Panc1 (cell line): ENCODE measurements at regions not wholly inside any gene's neighbourhood (a gene's known extent, or its start where the extent isn't known, plus 50 kb on each side); places are given as distances from the start of the nearest gene placed in this dataset.

Source experiments
- ATAC-seq: fragments of 200-7000 bp; cut with Tn5 transposase; 2 replicates; pipeline ENCODE4 v1.9.1; 2020; ENCODE audit warnings: mild to moderate bottlenecking, moderate library complexity
- BruUV-seq: library from RNA; stranded (reverse); fragments of 400-500 nt; replicated peaks from 2 replicates; lab custom pipeline; 2021; lab: Mats Ljungman, UMichigan
- CTCF ChIA-PET: fragments of 300-600 bp; sonication (Branson Sonifier 250); formaldehyde crosslinking; loops from one replicate; lab custom pipeline; 2022; ENCODE audit warnings: antibody characterized with exemption; lab: Charles Lee
- POLR2A ChIA-PET: fragments of 300-600 bp; sonication (Branson Sonifier 250); formaldehyde crosslinking; loops from one replicate; lab custom pipeline; 2022; ENCODE audit warnings: antibody characterized with exemption; lab: Charles Lee
- DNase-seq: peaks from one replicate; pipeline ENCODE4 v3.0.0-alpha.2; 2010; ENCODE audit warnings: low read depth, low spot score
- H3K27ac ChIP-seq: 2 replicates; pipeline ENCODE4 v1.5.1; 2011; ENCODE audit warnings: mild to moderate bottlenecking, low read length, inconsistent platforms
- H3K27me3 ChIP-seq: fragments of 200-500 bp; sonication (Bioruptor generic); 2 replicates; pipeline ENCODE4 v1.6.0; 2014; ENCODE audit warnings: low read length, inconsistent platforms; ENCODE audit not compliant: control insufficient read depth, insufficient read depth
- H3K36me3 ChIP-seq: fragments of 200-500 bp; sonication (Bioruptor generic); 2 replicates; pipeline ENCODE4 v1.5.1; 2014; ENCODE audit warnings: inconsistent platforms, mild to moderate bottlenecking, low read length, moderate library complexity; ENCODE audit not compliant: control insufficient read depth, insufficient read depth
- H3K4me1 ChIP-seq: 2 replicates; pipeline ENCODE4 v1.5.1; 2011; ENCODE audit warnings: inconsistent platforms, mild to moderate bottlenecking, low read length, moderate library complexity; ENCODE audit not compliant: control insufficient read depth, insufficient read depth
- H3K4me3 ChIP-seq, 2 experiments: 2 replicates each; pipeline ENCODE4 v1.5.1; 2011 to 2012; ENCODE audit warnings: low read depth in 2 of 2, low read length in 2 of 2, mild to moderate bottlenecking in 2 of 2, inconsistent platforms in 1 of 2, moderate library complexity in 1 of 2
- H3K9me3 ChIP-seq: fragments of 200-500 bp; sonication (Bioruptor generic); 2 replicates; pipeline ENCODE4 v1.5.1; 2014; ENCODE audit warnings: low read depth, mild to moderate bottlenecking, inconsistent platforms, low read length, moderate library complexity; ENCODE audit not compliant: control insufficient read depth, insufficient read depth
- POLR2AphosphoS5 ChIP-seq: IDR thresholded peaks from 2 replicates; pipeline ENCODE4 v1.6.1; 2012; ENCODE audit warnings: mild to moderate bottlenecking, low read depth, low read length, moderate library complexity
- SIN3A ChIP-seq: IDR thresholded peaks from 2 replicates; pipeline ENCODE4 v1.6.1; 2012; ENCODE audit warnings: low read depth, mild to moderate bottlenecking, low read length, moderate library complexity, borderline replicate concordance; ENCODE audit not compliant: insufficient read depth
- TCF7L2 ChIP-seq: IDR thresholded peaks from 2 replicates; pipeline ENCODE4 v1.6.1; 2011; ENCODE audit warnings: mild to moderate bottlenecking, low read depth, low read length, inconsistent platforms
- in situ Hi-C: cut with HindIII; loops from 2 replicates; pipeline ENCODE4 v1.10.0; 2016; ENCODE audit warnings: low sequenced_read_pairs, low pct_unique_long_range_greater_than_20kb
- intact Hi-C: fragments of 100-400 bp; cut with micrococcal nuclease; formaldehyde crosslinking; loops from one replicate; pipeline ENCODE4 v1.10.0; 2022; ENCODE audit not compliant: unreplicated experiment
- TF ChIP-seq, protein P1 (sequence below), 2 experiments: IDR thresholded peaks; 2 replicates each; pipeline ENCODE4 v1.6.1; 2011 to 2012; ENCODE audit warnings: low read depth in 2 of 2, control low read depth in 1 of 2, low read length in 1 of 2, mild to moderate bottlenecking in 1 of 2, moderate library complexity in 1 of 2; ENCODE audit not compliant: insufficient read depth in 1 of 2
- TF ChIP-seq, protein P2 (sequence below): fragments of 450-650 bp; IDR thresholded peaks from 2 replicates; pipeline ENCODE4 v1.5.1; 2017; ENCODE audit warnings: mild to moderate bottlenecking

DNA sequence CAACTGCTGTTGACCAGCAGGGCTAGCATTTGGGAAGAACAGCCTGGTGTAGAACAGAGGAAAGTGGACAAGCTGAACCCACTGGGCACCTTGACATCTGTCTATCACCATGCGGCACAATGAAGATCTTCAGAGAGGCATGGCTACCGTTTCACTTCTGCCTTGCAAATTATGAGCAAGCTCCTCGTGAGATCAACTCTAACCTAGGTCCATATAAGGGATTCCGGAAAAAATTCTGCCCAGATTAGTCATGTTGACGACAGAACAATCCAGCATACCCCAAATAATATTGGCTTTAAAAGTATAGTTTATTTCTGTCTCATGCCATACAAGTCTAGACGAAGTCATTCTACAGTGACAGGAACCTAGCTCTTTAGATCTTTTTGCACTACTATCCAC lies 91.6 kb upstream of the ATF7IP start:
- intact Hi-C loops (no loop called here), in situ Hi-C loops (no loop called here)
- H3K36me3 ChIP-seq: no peaks in the 10 kb centered on the region
- ATAC-seq (no peak), DNase-seq (no peak)
- no peak overlapping the region for H3K4me3 ChIP-seq
- no peak for TF ChIP-seq TCF7L2
- no peak for TF ChIP-seq SIN3A
- TF ChIP-seq, protein P1, sequence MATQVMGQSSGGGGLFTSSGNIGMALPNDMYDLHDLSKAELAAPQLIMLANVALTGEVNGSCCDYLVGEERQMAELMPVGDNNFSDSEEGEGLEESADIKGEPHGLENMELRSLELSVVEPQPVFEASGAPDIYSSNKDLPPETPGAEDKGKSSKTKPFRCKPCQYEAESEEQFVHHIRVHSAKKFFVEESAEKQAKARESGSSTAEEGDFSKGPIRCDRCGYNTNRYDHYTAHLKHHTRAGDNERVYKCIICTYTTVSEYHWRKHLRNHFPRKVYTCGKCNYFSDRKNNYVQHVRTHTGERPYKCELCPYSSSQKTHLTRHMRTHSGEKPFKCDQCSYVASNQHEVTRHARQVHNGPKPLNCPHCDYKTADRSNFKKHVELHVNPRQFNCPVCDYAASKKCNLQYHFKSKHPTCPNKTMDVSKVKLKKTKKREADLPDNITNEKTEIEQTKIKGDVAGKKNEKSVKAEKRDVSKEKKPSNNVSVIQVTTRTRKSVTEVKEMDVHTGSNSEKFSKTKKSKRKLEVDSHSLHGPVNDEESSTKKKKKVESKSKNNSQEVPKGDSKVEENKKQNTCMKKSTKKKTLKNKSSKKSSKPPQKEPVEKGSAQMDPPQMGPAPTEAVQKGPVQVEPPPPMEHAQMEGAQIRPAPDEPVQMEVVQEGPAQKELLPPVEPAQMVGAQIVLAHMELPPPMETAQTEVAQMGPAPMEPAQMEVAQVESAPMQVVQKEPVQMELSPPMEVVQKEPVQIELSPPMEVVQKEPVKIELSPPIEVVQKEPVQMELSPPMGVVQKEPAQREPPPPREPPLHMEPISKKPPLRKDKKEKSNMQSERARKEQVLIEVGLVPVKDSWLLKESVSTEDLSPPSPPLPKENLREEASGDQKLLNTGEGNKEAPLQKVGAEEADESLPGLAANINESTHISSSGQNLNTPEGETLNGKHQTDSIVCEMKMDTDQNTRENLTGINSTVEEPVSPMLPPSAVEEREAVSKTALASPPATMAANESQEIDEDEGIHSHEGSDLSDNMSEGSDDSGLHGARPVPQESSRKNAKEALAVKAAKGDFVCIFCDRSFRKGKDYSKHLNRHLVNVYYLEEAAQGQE (IDR thresholded peaks at IDR 0.05; ENCODE audit: insufficient read depth in 1 of 2, low read depth in 2 of 2, low read length in 1 of 2): no peak
- no peak for TF ChIP-seq POLR2AphosphoS5
- TF ChIP-seq, protein P2, sequence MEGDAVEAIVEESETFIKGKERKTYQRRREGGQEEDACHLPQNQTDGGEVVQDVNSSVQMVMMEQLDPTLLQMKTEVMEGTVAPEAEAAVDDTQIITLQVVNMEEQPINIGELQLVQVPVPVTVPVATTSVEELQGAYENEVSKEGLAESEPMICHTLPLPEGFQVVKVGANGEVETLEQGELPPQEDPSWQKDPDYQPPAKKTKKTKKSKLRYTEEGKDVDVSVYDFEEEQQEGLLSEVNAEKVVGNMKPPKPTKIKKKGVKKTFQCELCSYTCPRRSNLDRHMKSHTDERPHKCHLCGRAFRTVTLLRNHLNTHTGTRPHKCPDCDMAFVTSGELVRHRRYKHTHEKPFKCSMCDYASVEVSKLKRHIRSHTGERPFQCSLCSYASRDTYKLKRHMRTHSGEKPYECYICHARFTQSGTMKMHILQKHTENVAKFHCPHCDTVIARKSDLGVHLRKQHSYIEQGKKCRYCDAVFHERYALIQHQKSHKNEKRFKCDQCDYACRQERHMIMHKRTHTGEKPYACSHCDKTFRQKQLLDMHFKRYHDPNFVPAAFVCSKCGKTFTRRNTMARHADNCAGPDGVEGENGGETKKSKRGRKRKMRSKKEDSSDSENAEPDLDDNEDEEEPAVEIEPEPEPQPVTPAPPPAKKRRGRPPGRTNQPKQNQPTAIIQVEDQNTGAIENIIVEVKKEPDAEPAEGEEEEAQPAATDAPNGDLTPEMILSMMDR: no peak
- H3K27me3 ChIP-seq: no peaks in the 10 kb centered on the region
- H3K27ac ChIP-seq: no peak overlapping the region
- BruUV-seq: no TSS peak
- CTCF ChIA-PET: no interaction called here
- no peaks in the 10 kb centered on the region; the same call in 1 of the 2 replicates for H3K4me1 ChIP-seq
- H3K9me3 ChIP-seq: no peaks in the 10 kb centered on the region
- POLR2A ChIA-PET: no interaction called here

DNA sequence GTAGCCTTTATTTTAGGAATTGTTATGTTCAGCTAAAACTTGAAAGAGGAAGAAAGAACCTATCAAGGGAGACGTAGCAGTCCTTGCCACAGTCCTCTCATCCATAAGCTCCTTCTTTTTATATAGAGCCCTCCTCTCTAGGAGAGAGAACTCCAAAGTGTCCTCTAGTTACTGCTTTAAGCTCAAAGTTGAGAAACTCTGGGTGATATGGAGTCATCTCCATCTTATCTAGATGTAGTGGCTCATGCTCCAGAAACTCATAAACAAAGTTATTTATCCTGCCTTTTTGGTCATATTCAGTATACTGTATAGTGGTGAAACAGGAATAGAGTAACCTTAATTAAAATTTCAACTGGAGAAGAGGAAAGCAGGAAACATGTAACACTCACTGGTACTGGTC lies 90.4 kb upstream of the ATF7IP start:
- in situ Hi-C loops (no loop called here), intact Hi-C loops (no loop called here)
- POLR2A ChIA-PET: no interaction called here
- H3K36me3 ChIP-seq: no peaks in the 10 kb centered on the region
- ATAC-seq (no peak), DNase-seq (no peak)
- BruUV-seq: no TSS peak
- no peaks in the 10 kb centered on the region for H3K9me3 ChIP-seq
- H3K27me3 ChIP-seq: no peaks in the 10 kb centered on the region
- H3K4me1 ChIP-seq: no peaks in the 10 kb centered on the region; the same call in 1 of the 2 replicates
- TF ChIP-seq, protein P1 (IDR thresholded peaks at IDR 0.05; ENCODE audit: insufficient read depth in 1 of 2, low read depth in 2 of 2, low read length in 1 of 2): no peak
- TF ChIP-seq TCF7L2: no peak
- TF ChIP-seq, protein P2: no peak
- TF ChIP-seq SIN3A: no peak
- no peak for TF ChIP-seq POLR2AphosphoS5
- H3K27ac ChIP-seq: no peak overlapping the region
- no peak overlapping the region for H3K4me3 ChIP-seq
- CTCF ChIA-PET: no interaction called here
